Esophagus (tissue), 2 donors: ENCODE measurements at regions not wholly inside any gene's neighbourhood (a gene's known extent, or its start where the extent isn't known, plus 50 kb on each side); places are given as distances from the start of the nearest gene placed in this dataset.
"Not testable (repeated sequence)": the region's sequence is repeated elsewhere in the genome, so short reads cannot be mapped to it uniquely, and the experiment has no call there.

Experiments used
- H3K27ac ChIP-seq, 2 donors: one replicate each; pipeline ENCODE4 v1.5.1; 2013; ENCODE audit warnings: low read depth in 2 of 2, mild to moderate bottlenecking in 2 of 2, inconsistent platforms in 1 of 2, low read length in 1 of 2, moderate library complexity in 1 of 2
- H3K27me3 ChIP-seq, 2 donors: one replicate each; pipeline ENCODE4 v1.6.1; 2013; ENCODE audit warnings: low read length in 2 of 2, control low read depth in 1 of 2, mild to moderate bottlenecking in 1 of 2; ENCODE audit not compliant: insufficient read depth in 2 of 2, control insufficient read depth in 1 of 2
- H3K36me3 ChIP-seq, 2 donors: one replicate each; pipeline ENCODE4 v1.6.1; 2013; ENCODE audit warnings: low read length in 1 of 2; ENCODE audit not compliant: control insufficient read depth in 2 of 2, insufficient read depth in 2 of 2
- H3K4me1 ChIP-seq, 2 donors: one replicate each; pipeline ENCODE4 v1.6.1; 2013; ENCODE audit warnings: low read length in 1 of 2; ENCODE audit not compliant: control insufficient read depth in 2 of 2, insufficient read depth in 2 of 2
- H3K4me3 ChIP-seq, 2 donors: one replicate each; pipeline ENCODE4 v1.5.1; 2013; ENCODE audit warnings: low read length in 2 of 2, mild to moderate bottlenecking in 2 of 2, low read depth in 1 of 2, moderate library complexity in 1 of 2
- H3K9me3 ChIP-seq, 2 donors: one replicate each; pipeline ENCODE4 v1.6.1; 2013; ENCODE audit warnings: mild to moderate bottlenecking in 2 of 2, low read depth in 1 of 2, low read length in 1 of 2, moderate library complexity in 1 of 2; ENCODE audit not compliant: control insufficient read depth in 2 of 2, insufficient read depth in 1 of 2
- WGBS, 2 donors: extraction: QIAGEN DNeasy Blood & Tissue Kit; methylation state at CpG; one replicate each; pipeline ENCODE4 v1.1.7; 2013; 5-methylcytosine and 5-hydroxymethylcytosine counted together
- donor health status: healthy with polysubstance abuse.
- donor health status: Bipolar disorder and iron deficiency.

DNA sequence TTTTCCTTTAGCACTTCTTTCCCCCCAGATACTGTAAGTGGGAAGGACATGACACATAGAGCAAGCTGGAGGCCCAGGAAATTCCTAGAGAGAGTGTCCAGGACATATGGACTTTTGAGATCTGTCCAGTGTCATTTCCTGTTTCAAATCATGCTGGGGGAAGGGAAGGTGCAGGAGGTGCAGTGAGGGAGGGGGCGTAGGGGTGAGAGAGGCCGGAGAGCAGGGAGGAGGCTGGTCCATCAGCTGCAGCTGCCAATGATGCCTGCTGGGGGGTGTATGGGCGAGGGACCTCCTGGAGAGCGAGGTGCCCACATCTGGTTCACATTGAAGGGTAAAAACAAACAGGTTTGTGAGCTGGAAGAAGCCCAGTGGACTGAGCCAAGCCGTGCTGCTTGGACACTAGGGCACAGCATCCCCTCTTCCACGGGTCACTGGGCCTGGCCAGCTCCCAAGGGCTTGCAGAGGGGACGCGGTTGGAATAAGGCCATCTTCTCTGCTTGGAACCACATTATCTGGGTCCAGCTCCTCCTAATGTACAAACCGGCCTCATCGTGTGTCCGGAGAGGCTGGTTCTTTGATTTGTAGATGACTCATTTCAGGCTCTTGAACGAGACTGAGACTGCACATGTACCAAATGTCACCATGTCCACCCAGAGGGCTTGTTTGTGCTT lies 70.4 kb upstream of the SMURF2 start:
- H3K36me3 ChIP-seq, result no peaks in the 10 kb centered on the region
- no peak overlapping the region for H3K27ac ChIP-seq
- 66 to 68% methylated on average over 11 to 12 of the region's 12 CpGs for WGBS, 2 donors
- H3K27me3 ChIP-seq, result no peaks in the 10 kb centered on the region
- H3K4me3 ChIP-seq, result no peak overlapping the region
- no peaks in the 10 kb centered on the region for H3K9me3 ChIP-seq
- H3K4me1 ChIP-seq, result no peaks in the 10 kb centered on the region

DNA sequence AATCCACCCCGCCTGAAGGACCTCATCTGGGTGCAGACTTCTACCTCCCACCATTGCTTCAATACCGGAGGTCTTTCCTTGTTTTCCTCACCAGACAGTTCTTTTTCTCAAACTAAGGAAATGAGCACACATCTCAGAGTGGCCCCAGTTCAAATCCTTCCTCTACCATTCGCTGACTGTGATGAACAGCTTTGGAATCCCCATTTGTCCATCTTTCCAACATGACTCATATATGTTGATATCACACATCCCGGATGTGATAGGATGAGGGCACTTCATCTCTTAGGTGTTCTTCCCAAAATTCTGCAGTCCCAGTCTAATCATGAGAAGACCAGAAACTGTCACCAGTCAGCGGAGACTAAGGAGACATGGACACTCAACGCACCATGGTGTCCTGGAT lies 67.9 kb upstream of the SMURF2 start:
- H3K27ac ChIP-seq, H3K27me3 ChIP-seq, H3K36me3 ChIP-seq, H3K9me3 ChIP-seq, H3K4me3 ChIP-seq, H3K4me1 ChIP-seq: not testable (repeated sequence)
- WGBS, 2 donors, result 88 to 89% methylated on average over 6 of the region's 6 CpGs

DNA sequence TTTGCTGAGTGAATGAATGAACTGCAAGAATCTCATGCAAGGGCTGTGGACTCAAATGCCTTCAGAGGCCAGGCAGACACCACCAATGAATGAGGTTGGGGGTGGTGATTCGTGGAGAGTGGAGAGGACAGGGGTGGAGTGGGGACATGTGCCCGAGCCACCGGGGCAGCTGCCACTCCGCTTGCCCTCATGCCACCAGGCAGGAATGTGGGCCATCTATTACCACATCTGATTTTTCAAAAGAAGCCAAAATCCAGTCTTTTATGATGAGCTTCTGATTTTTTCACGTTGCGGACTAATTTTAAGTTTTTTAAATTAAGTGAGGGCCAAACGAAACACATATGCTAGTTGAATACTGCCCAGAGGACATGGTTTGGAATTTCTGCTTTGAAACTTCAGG lies 67.1 kb upstream of the SMURF2 start:
- H3K4me3 ChIP-seq, result no peak overlapping the region

DNA sequence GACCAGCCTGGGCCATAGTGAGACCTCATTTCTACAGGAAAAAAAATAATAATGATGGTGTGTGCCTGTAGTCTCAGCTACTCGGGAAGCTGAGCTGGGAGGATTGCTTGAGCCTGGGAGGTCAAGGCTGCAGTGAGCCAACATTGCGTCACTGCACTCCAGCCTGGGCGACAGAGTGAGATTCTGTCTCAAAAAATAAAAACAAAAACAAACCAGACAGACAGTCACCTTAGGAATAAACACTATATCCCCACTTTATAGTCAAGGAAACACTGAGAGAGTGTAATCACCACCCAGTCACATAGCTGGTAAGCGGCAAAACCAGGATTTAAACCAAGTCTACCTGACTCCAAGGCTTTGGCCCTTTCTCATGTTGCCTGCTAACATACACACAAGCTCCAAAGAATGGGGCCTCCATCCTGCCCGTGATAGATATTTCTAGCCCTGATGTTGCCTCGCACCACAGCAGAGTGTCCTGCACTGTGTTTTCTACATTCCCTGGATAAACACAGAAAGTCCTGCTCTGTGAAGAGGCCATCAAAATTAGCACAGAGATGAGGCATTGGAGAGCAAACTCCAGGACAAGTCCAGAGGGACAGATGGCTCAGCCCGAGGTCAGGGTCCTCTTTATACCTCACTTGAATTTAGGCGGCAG lies 66.1 kb upstream of the SMURF2 start:
- no peaks in the 10 kb centered on the region for H3K4me1 ChIP-seq
- H3K36me3 ChIP-seq, result no peaks in the 10 kb centered on the region
- no peaks in the 10 kb centered on the region for H3K9me3 ChIP-seq
- 80 to 82% methylated on average over 8 of the region's 8 CpGs for WGBS, 2 donors
- H3K27me3 ChIP-seq, result no peaks in the 10 kb centered on the region
- H3K27ac ChIP-seq, result no peak overlapping the region
- H3K4me3 ChIP-seq, result no peak overlapping the region

More for the DNA sequence above, 67.1 kb upstream of the SMURF2 start:
- Histone ChIP-seq H3K36me3 (no peaks in the 10 kb centered on the region), H3K27me3 (no peaks in the 10 kb centered on the region), H3K9me3 (no peaks in the 10 kb centered on the region), H3K27ac (no peak overlapping the region), H3K4me1 (no peaks in the 10 kb centered on the region)
- WGBS, 2 donors, result 88 to 93% methylated on average over 7 of the region's 7 CpGs

DNA sequence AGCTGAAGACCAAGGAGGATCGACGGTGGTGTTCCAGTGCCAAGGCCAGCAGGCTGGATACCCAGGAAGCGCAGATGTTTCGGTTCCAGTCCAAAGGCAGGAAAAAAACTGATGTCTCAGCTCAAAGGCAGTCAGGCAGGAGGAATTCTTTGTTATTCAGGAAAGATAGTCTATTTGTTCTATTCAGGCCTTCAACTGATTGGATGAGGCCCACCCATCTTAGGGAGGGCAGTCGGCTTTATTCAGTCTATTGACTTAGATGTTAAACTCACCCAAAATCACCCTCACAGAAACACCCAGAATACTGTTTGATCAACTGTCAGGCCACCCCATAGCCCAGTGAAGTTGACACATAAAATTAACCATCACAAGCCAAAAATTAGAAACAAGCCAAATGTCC lies 63.9 kb upstream of the SMURF2 start:
- WGBS, 2 donors, result 93 to 100% methylated on average over 5 of the region's 5 CpGs
- not testable (repeated sequence) for H3K4me1 ChIP-seq, H3K4me3 ChIP-seq, H3K27me3 ChIP-seq, H3K9me3 ChIP-seq, H3K36me3 ChIP-seq, H3K27ac ChIP-seq

DNA sequence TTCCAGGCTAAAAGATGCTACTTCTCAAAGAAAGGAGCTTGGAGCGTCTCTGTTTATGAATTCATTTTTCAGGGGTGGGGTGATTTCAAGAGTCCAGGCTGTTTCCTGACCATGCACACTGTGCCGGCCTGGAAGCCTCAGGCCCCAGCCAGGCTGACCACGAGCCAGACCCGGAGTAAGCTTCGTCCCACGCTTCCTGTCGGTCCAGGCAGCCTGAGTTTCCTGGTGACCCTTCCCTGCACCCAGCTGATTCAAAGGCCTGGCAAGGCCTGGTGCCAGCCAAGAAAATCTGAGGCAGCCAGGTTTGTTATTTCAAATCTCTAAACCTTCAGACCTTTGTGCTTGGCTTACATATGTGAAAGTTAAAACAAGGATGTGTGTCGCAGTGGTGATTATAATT lies 62.1 kb upstream of the SMURF2 start:
- H3K36me3 ChIP-seq, H3K27me3 ChIP-seq, H3K27ac ChIP-seq, H3K4me3 ChIP-seq, H3K9me3 ChIP-seq, H3K4me1 ChIP-seq: not testable (repeated sequence)
- WGBS, 2 donors, result 56 to 67% methylated on average over 8 of the region's 8 CpGs

DNA sequence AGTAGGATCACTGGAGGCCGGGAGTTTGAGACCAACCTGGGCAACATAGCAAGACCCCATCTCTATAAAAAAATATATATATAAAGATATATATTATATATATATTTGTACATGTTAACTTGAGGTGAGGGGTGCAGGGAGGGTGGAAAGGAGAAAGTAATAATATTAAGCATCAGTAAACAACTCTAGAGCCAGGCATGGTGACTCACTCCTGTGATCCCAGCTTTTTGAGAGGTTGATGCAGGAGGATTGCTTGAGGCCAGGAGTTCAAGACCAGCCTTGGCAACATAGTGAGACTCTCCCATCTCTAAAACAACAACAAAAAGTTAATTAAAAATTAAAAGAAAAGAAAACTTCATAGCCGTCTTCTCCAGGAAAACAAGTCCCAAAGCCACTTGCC lies 61.7 kb upstream of the SMURF2 start:
- Histone ChIP-seq H3K4me3 (no peak overlapping the region), H3K27ac (no peak overlapping the region), H3K9me3 (no peaks in the 10 kb centered on the region), H3K4me1 (no peaks in the 10 kb centered on the region), H3K36me3 (no peaks in the 10 kb centered on the region), H3K27me3 (no peaks in the 10 kb centered on the region)
- WGBS, 2 donors, result 79 to 88% methylated on average over 2 of the region's 2 CpGs

DNA sequence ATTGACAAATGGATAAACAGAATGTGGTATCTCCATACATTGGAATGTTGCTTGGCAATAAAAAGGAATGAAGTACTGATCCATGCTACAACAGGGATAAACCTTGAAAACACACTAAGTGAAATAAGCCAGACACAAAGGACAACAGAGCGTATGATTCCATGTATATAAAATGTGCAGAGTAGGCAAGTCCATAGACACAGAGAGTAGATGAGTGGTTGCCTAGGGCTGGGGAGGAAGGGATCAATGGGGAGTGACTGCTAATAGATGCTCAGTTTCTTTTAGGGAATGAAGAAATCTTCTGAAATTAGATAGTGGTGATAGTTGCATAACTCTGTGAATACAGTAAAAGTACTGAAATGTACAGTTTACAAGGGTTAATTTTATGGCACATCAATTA lies 59.4 kb upstream of the SMURF2 start:
- not testable (repeated sequence) for H3K4me3 ChIP-seq, H3K27ac ChIP-seq, H3K27me3 ChIP-seq, H3K4me1 ChIP-seq, H3K36me3 ChIP-seq, H3K9me3 ChIP-seq
- 84 to 85% methylated on average over 1 of the region's 1 CpG for WGBS, 2 donors

DNA sequence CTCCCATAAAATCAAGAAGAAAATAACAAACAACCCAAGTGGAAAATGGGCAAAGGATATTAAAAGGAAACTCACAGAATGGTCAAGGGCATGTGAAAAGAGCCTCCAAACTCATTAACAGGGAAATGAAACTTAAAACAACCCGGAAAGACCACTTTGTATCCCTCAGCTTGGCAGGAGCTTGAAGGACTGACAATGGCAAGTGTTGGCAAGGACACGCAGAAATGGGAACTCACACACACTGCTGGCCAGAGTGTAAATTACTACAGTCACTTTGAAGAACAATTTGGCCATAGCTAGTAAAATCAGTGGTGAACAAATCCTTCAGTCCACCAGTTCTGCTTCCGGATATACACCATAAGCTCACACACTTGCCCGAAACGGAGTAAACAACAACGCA lies 58.1 kb upstream of the SMURF2 start:
- not testable (repeated sequence) for H3K27ac ChIP-seq, H3K4me1 ChIP-seq, H3K27me3 ChIP-seq, H3K9me3 ChIP-seq, H3K36me3 ChIP-seq, H3K4me3 ChIP-seq
- 62 to 64% methylated on average over 6 of the region's 6 CpGs for WGBS, 2 donors

DNA sequence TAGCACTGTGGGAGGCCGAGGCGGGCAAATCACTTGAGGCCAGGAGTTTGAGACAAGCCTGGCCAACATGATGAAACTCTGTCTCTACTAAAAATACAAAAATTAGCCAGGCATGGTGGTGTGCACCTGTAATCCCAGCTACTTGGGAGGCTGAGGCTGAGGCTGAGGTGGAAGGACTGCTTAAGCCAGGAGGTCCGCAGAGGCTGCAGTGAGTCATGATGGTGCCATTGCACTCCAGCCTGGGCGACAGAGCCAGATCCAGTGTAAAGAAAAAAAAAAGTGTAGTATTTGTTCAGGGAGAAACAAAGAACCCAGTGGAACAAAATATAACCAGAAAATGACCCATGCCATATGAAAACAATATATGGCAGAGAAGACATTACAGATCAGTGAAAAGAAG lies 57.4 kb upstream of the SMURF2 start:
- H3K27me3 ChIP-seq, H3K4me1 ChIP-seq, H3K4me3 ChIP-seq, H3K36me3 ChIP-seq, H3K9me3 ChIP-seq, H3K27ac ChIP-seq: not testable (repeated sequence)
- WGBS, 2 donors, result 88 to 89% methylated on average over 4 of the region's 4 CpGs
